HEK293 (cell line): ENCODE measurements at regions not wholly inside any gene's neighbourhood (a gene's known extent, or its start where the extent isn't known, plus 50 kb on each side); places are given as distances from the start of the nearest gene placed in this dataset.

Experiments used
- CTCF ChIA-PET: fragments of 350-600 bp; formaldehyde crosslinking; extraction: SDS; loops from one replicate; lab custom pipeline; 2021; ENCODE audit warnings: antibody characterized with exemption; lab: Yijun Ruan, JAX
- POLR2A ChIA-PET: fragments of 300-600 bp; formaldehyde crosslinking; extraction: SDS; loops from one replicate; lab custom pipeline; 2020; ENCODE audit warnings: antibody characterized with exemption, inconsistent platforms; lab: Yijun Ruan, JAX
- H3K27ac ChIP-seq: fragments of 200-500 bp; sonication (Bioruptor generic); 2 replicates; pipeline ENCODE4 v1.5.1; 2014; ENCODE audit warnings: low read depth, low read length, control low read depth, inconsistent platforms; ENCODE audit errors: extremely low read depth
- H3K36me3 ChIP-seq, 2 experiments: fragments of 200-500 bp in 1 of 2; sonication (Bioruptor generic) in 1 of 2; 1 replicate in 1 of 2; 2 replicates in 1 of 2; pipeline ENCODE4 v1.5.1; 2014 to 2017; ENCODE audit warnings: inconsistent platforms in 2 of 2, low read length in 2 of 2; ENCODE audit not compliant: control insufficient read depth in 2 of 2, insufficient read depth in 1 of 2
- H3K4me1 ChIP-seq: fragments of 200-500 bp; sonication (Bioruptor generic); 2 replicates; pipeline ENCODE4 v1.5.1; 2014; ENCODE audit warnings: mild to moderate bottlenecking, low read length, inconsistent platforms; ENCODE audit not compliant: control insufficient read depth, insufficient read depth
- H3K4me3 ChIP-seq: 2 replicates; pipeline ENCODE4 v1.5.1; 2011; ENCODE audit warnings: low read depth, mild to moderate bottlenecking, control low read depth, low read length, moderate library complexity
- H3K9me3 ChIP-seq: fragments of 200-500 bp; sonication (Bioruptor generic); 2 replicates; pipeline ENCODE4 v1.5.1; 2014; ENCODE audit warnings: low read depth, low read length, inconsistent platforms; ENCODE audit not compliant: control insufficient read depth, insufficient read depth
- ATF2 ChIP-seq: fragments of 450-650 bp; formaldehyde crosslinking; IDR thresholded peaks from 2 replicates; pipeline ENCODE4 v1.5.1; 2016; ENCODE audit warnings: missing biosample characterization, missing genetic modification characterization, low read depth
- CTCF ChIP-seq: fragments of 450-650 bp; formaldehyde crosslinking; IDR thresholded peaks from 2 replicates; pipeline ENCODE4 v1.5.1; 2016; ENCODE audit warnings: missing biosample characterization, missing genetic modification characterization
- HOXD13 ChIP-seq: sonication (generic); formaldehyde crosslinking; IDR thresholded peaks from 2 replicates; pipeline ENCODE4 v1.8.0; 2022; ENCODE audit warnings: missing genetic modification reagents, borderline replicate concordance
- PBX3 ChIP-seq: sonication (generic); formaldehyde crosslinking; IDR thresholded peaks from 2 replicates; pipeline ENCODE4 v1.8.1; 2022; ENCODE audit warnings: mild to moderate bottlenecking, moderate library complexity, missing genetic modification reagents
- PRDM2 ChIP-seq: fragments of 450-650 bp; formaldehyde crosslinking; IDR thresholded peaks from 2 replicates; pipeline ENCODE4 v1.5.1; 2016; ENCODE audit warnings: missing biosample characterization, missing genetic modification characterization, borderline replicate concordance
- SCRT2 ChIP-seq: fragments of 450-650 bp; formaldehyde crosslinking; IDR thresholded peaks from 2 replicates; pipeline ENCODE4 v1.5.1; 2016; ENCODE audit warnings: missing biosample characterization, missing genetic modification characterization
- SP2 ChIP-seq: fragments of 450-650 bp; formaldehyde crosslinking; IDR thresholded peaks from 2 replicates; pipeline ENCODE4 v1.5.1; 2016; ENCODE audit warnings: missing biosample characterization, missing genetic modification characterization
- YY2 ChIP-seq: fragments of 450-650 bp; formaldehyde crosslinking; IDR thresholded peaks from 2 replicates; pipeline ENCODE4 v1.5.1; 2016; ENCODE audit warnings: missing biosample characterization, missing genetic modification characterization
- ZNF266 ChIP-seq: fragments of 450-650 bp; formaldehyde crosslinking; IDR thresholded peaks from 2 replicates; pipeline ENCODE4 v1.5.1; 2016; ENCODE audit warnings: missing biosample characterization, missing genetic modification characterization, low read depth
- ZNF473 ChIP-seq: fragments of 450-650 bp; formaldehyde crosslinking; IDR thresholded peaks from 2 replicates; pipeline ENCODE4 v1.5.1; 2017; ENCODE audit warnings: missing biosample characterization, missing genetic modification characterization
- ZNF654 ChIP-seq: fragments of 450-650 bp; formaldehyde crosslinking; IDR thresholded peaks from 2 replicates; pipeline ENCODE4 v1.5.1; 2016; ENCODE audit warnings: low read depth, missing biosample characterization, missing genetic modification characterization
- TF ChIP-seq, protein P1 (sequence below): fragments of 450-650 bp; formaldehyde crosslinking; IDR thresholded peaks from 2 replicates; pipeline ENCODE4 v1.5.1; 2017; ENCODE audit warnings: missing biosample characterization, missing genetic modification characterization
- TF ChIP-seq, protein P2 (sequence below): fragments of 450-650 bp; formaldehyde crosslinking; IDR thresholded peaks from 2 replicates; pipeline ENCODE4 v1.5.1; 2017; ENCODE audit warnings: missing biosample characterization, missing genetic modification characterization

GRCh38 chr9:78599926-78600325, 303.0 kb downstream of the PSAT1 start:
- CTCF ChIA-PET = interaction anchor here (0.6 to 1.7 kb wide), 4 partner anchors 127 to 535 kb away, joined by 3 to 10 read pairs (median 5); no protein-coding TSS in a partner anchor
- no peaks in the 10 kb centered on the region for H3K9me3 ChIP-seq
- TF ChIP-seq PBX3 (CRISPR knock-in tag) (no peak), HOXD13 (no peak), SCRT2 (no peak), ATF2 (tag by site-specific recombination) (no peak), YY2 (no peak), ZNF473 (no peak)
- TF ChIP-seq, protein P1, sequence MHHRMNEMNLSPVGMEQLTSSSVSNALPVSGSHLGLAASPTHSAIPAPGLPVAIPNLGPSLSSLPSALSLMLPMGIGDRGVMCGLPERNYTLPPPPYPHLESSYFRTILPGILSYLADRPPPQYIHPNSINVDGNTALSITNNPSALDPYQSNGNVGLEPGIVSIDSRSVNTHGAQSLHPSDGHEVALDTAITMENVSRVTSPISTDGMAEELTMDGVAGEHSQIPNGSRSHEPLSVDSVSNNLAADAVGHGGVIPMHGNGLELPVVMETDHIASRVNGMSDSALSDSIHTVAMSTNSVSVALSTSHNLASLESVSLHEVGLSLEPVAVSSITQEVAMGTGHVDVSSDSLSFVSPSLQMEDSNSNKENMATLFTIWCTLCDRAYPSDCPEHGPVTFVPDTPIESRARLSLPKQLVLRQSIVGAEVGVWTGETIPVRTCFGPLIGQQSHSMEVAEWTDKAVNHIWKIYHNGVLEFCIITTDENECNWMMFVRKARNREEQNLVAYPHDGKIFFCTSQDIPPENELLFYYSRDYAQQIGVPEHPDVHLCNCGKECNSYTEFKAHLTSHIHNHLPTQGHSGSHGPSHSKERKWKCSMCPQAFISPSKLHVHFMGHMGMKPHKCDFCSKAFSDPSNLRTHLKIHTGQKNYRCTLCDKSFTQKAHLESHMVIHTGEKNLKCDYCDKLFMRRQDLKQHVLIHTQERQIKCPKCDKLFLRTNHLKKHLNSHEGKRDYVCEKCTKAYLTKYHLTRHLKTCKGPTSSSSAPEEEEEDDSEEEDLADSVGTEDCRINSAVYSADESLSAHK (tag by site-specific recombination) = no peak
- TF ChIP-seq, protein P2, sequence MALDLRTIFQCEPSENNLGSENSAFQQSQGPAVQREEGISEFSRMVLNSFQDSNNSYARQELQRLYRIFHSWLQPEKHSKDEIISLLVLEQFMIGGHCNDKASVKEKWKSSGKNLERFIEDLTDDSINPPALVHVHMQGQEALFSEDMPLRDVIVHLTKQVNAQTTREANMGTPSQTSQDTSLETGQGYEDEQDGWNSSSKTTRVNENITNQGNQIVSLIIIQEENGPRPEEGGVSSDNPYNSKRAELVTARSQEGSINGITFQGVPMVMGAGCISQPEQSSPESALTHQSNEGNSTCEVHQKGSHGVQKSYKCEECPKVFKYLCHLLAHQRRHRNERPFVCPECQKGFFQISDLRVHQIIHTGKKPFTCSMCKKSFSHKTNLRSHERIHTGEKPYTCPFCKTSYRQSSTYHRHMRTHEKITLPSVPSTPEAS (tag by site-specific recombination) = no peak
- no peaks in the 10 kb centered on the region for H3K36me3 ChIP-seq
- H3K27ac ChIP-seq = no peak overlapping the region
- no peaks in the 10 kb centered on the region for H3K4me1 ChIP-seq
- no peak overlapping the region for H3K4me3 ChIP-seq
- POLR2A ChIA-PET = no interaction called here

DNA sequence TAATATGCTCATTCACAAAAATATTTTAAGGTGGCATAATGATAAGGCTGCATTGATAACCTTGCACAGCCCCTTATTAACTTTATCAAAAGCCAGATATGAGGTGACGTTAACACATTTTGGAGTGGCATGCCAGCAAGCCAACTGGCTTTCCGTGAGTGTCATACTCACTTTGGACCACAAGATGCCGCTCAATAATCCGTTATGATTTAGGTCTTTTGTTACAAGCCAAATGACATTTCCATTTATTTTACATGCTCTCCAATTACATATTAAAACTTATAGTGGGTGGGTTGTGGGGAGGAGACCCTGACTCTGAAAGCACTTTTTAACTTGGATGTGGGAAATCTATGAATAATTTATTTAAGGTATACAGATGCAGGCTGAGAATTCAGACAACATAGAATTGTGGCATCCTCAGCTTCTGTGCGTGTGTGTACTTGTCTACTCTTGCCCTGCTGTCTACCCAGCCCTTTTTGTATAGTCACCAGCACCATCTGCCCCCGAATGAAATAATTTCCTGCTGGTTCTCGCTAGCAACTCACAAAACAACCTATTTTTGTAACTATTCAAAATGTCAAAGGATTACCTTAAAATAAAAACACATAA, 305.1 kb downstream of the PSAT1 start:
- POLR2A ChIA-PET = no interaction called here
- peaks cover 5% of the 10 kb centered on the region; the same call in 1 of the 2 replicates for H3K4me1 ChIP-seq

More for the DNA sequence above, 305.1 kb downstream of the PSAT1 start:
- CTCF ChIA-PET = interaction anchor here (0.5 to 1.2 kb wide), 14 partner anchors 12 to 1828 kb away, joined by 3 to 7 read pairs (median 4); no protein-coding TSS in a partner anchor
- Histone ChIP-seq H3K36me3 (no peaks in the 10 kb centered on the region), H3K4me3 (no peak overlapping the region), H3K27ac (no peak overlapping the region), H3K9me3 (no peaks in the 10 kb centered on the region)
- TF ChIP-seq SP2 (tag by site-specific recombination) (no peak), PRDM2 (tag by site-specific recombination) (no peak), ZNF266 (tag by site-specific recombination) (no peak), ZNF654 (tag by site-specific recombination) (peak; percentile 56), CTCF (tag by site-specific recombination) (peak; percentile 13; the same call in 1 of the 2 replicates)
